Loucy (cell line): ENCODE measurements at regions not wholly inside any gene's neighbourhood (a gene's known extent, or its start where the extent isn't known, plus 50 kb on each side); places are given as distances from the start of the nearest gene placed in this dataset.

Experiments
- CTCF ChIP-seq: fragments of 200-600 bp; sonication (generic); conservative IDR thresholded peaks from 2 replicates; pipeline ENCODE4 v1.5.1; 2014; ENCODE audit warnings: mild to moderate bottlenecking, antibody characterized with exemption, low read length
- EZH2phosphoT487 ChIP-seq: fragments of 200-600 bp; IDR thresholded peaks from 2 replicates; pipeline ENCODE4 v1.6.1; 2018; ENCODE audit warnings: antibody characterized with exemption, mild to moderate bottlenecking, moderate library complexity, borderline replicate concordance

GRCh38 chr1:114229368-114229767 is 75.7 kb upstream of the SYT6 start:
- no peak for TF ChIP-seq CTCF
- TF ChIP-seq EZH2phosphoT487 = no peak
